ENCODE measurements at regions not wholly inside any gene's neighbourhood (a gene's known extent, or its start where the extent isn't known, plus 50 kb on each side); places are given as distances from the start of the nearest gene placed in this dataset.

DNA sequence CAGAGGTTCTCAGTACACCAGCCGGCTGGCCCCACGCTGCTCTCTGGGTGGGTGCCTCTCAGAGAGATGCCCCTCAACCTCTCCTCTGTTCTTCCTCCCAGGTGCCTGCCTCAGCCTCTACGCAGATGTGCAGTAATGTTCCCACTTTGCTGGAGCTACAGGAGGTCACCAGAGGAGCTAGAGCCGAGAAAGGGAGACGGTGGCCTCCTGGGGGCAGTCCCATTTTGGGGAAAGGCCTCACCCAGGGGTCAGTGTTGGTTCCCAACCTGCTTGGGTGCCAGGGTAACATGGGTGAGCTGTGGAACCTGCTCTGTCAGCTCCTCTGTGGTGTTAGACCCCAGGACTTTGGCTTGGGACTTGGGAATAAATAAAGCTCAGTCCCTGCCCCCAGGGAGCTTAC is 145.3 kb upstream of the MLN start:
- no CpG with 5 or more reads among the region's 5 CpGs for WGBS (ENCODE audit: extremely low coverage, insufficient read length, low lambda C conversion rate)

More for the DNA sequence above, 145.3 kb upstream of the MLN start:
- Mint-ChIP-seq H3K36me3 (ENCODE audit: insufficient read depth in 1 of 3, low read depth in 3 of 3) (no peaks in the 10 kb centered on the region), H3K4me1 (peaks cover 25 to 49% of the 10 kb centered on the region in 2 experiments), H3K27ac (no peak overlapping the region), H3K27me3 (ENCODE audit: low read depth) (peaks cover 6% of the 10 kb centered on the region), H3K4me3 (no peak overlapping the region), H3K9me3 (no peaks in the 10 kb centered on the region)
- Histone ChIP-seq H2BK15ac (ENCODE audit: low read depth, low read length) (no peak overlapping the region), H4K5ac (ENCODE audit: insufficient read length, low read depth, low read length) (no peak overlapping the region), H3K27ac (ENCODE audit: insufficient read length, low read depth, low read length) (no peak overlapping the region), H2AK5ac (ENCODE audit: insufficient read length, low read length) (no peak overlapping the region), H2BK5ac (ENCODE audit: insufficient read length, low read length) (no peak overlapping the region), H3K79me1 (ENCODE audit: insufficient read depth, low read depth, low read length, poor library complexity, severe bottlenecking) (no peaks in the 10 kb centered on the region), H3K9me3 (ENCODE audit: control insufficient read depth, low read depth, low read length) (no peaks in the 10 kb centered on the region), H3T11ph (ENCODE audit: low read length) (no peak overlapping the region), H3K14ac (ENCODE audit: insufficient read depth, low read length) (no peak overlapping the region; the same call in 1 of the 2 replicates), H2BK20ac (ENCODE audit: low read depth, low read length, poor library complexity, severe bottlenecking) (no peak overlapping the region), H3K79me2 (ENCODE audit: insufficient read depth, low read length) (no peaks in the 10 kb centered on the region), H3K4me1 (ENCODE audit: insufficient read depth, low read length) (peaks cover 5% of the 10 kb centered on the region; the same call in 1 of the 2 replicates), H3K4ac (ENCODE audit: low read depth, low read length) (no peak overlapping the region), H4K20me1 (ENCODE audit: control insufficient read depth, insufficient read depth, insufficient read length) (peaks cover 2% of the 10 kb centered on the region), H3K9ac (ENCODE audit: extremely low read depth, insufficient read length, low read length) (no peak overlapping the region), H3K23me2 (ENCODE audit: insufficient read length, low read depth, low read length, poor library complexity, severe bottlenecking) (no peaks in the 10 kb centered on the region), H3K18ac (ENCODE audit: insufficient read length, low read depth, low read length) (no peak overlapping the region), H2AFZ (ENCODE audit: low read length) (no peak overlapping the region), H2BK120ac (ENCODE audit: low read depth, low read length, poor library complexity, severe bottlenecking) (no peak overlapping the region), H4K91ac (ENCODE audit: insufficient read length, low read depth, low read length) (no peak overlapping the region), H3K27me3 (ENCODE audit: insufficient read depth, low read length) (no peaks in the 10 kb centered on the region), H4K8ac (replicated peaks; ENCODE audit: insufficient read length, low read depth, low read length) (no peak overlapping the region), H2BK12ac (ENCODE audit: insufficient read length, low read depth, low read length) (no peak overlapping the region), H3K23ac (ENCODE audit: insufficient read length, low read depth, low read length) (no peak overlapping the region), H3K56ac (ENCODE audit: insufficient read length, low read depth, low read length) (no peak overlapping the region), H3K4me2 (ENCODE audit: insufficient read depth, insufficient read length, low read length) (no peak overlapping the region)
- no peak for DNase-seq
- TF ChIP-seq, protein P1, sequence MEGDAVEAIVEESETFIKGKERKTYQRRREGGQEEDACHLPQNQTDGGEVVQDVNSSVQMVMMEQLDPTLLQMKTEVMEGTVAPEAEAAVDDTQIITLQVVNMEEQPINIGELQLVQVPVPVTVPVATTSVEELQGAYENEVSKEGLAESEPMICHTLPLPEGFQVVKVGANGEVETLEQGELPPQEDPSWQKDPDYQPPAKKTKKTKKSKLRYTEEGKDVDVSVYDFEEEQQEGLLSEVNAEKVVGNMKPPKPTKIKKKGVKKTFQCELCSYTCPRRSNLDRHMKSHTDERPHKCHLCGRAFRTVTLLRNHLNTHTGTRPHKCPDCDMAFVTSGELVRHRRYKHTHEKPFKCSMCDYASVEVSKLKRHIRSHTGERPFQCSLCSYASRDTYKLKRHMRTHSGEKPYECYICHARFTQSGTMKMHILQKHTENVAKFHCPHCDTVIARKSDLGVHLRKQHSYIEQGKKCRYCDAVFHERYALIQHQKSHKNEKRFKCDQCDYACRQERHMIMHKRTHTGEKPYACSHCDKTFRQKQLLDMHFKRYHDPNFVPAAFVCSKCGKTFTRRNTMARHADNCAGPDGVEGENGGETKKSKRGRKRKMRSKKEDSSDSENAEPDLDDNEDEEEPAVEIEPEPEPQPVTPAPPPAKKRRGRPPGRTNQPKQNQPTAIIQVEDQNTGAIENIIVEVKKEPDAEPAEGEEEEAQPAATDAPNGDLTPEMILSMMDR (conservative IDR thresholded peaks at IDR 0.05): no peak

Data from H9 (cell line).